UCSD-AML1 (cell line): ENCODE measurements at regions not wholly inside any gene's neighbourhood (a gene's known extent, or its start where the extent isn't known, plus 50 kb on each side); places are given as distances from the start of the nearest gene placed in this dataset.

ENCODE experiments used
- DNase-seq: peaks from one replicate; lab custom pipeline; 2025; ENCODE audit not compliant: unreplicated experiment; lab: John Stamatoyannopoulos, UW

DNA sequence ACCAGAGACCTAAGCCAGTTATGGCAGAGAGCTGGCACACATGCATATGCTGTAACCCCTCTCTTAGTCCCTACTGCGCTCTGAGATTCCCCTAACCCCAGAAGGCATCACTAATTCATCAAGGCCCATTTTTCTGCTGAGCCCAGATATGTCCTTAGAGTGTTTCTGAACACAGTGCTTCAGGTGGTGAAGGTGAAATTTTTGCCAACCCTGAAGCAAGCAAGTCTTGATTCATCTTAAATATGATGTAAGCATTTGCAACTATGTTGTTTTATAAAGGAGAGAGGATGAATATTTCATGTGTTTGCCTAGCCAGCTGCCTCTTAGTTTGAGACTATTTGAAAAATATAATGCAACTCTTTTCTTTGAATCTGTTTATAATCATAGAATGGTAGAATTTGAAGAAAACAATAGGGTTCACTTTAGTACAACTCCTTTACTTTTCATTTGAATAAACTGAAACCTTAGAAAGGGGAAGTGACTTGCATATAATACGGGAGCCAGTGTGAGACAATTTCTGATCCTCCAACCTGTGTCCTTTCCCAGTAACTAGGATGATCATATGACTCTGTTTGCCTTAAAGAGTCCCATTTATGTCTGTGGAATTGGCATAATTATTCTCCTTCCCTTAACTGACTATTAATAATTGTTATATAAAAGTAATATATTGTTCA is 194.3 kb upstream of the MTNR1B start:
- DNase-seq = no peak

GRCh38 chr11:92776676-92777075 is 192.8 kb upstream of the MTNR1B start:
- no peak for DNase-seq

GRCh38 chr11:92779746-92780145 is 189.7 kb upstream of the MTNR1B start:
- DNase-seq = no peak

- no peak for DNase-seq
These were observed 188.3 kb upstream of the MTNR1B start for GRCh38 chr11:92781151-92781550.

GRCh38 chr11:92782806-92783205 is 186.6 kb upstream of the MTNR1B start:
- DNase-seq = no peak

DNA sequence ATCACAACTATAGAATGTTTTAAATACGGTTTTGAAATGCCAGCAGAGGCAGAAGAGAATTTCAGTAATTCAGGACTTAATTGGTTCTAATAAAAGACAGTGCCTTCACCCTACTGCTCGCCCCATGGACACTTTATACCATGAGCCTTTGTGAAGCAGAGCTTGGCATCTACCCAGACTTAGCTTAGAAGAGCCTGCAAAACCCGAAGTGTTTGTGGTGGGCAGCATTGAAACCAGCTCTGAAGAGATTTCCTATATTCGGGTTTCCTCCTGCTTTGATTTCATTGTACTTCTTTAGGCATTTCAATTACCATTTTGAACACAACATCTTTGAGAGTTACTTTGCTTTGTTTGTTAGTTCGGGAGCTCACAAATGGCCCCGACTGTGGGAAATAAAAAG is 185.1 kb upstream of the MTNR1B start:
- no peak for DNase-seq

- no peak for DNase-seq
These were observed 181.8 kb upstream of the MTNR1B start for GRCh38 chr11:92787638-92788037.

DNA sequence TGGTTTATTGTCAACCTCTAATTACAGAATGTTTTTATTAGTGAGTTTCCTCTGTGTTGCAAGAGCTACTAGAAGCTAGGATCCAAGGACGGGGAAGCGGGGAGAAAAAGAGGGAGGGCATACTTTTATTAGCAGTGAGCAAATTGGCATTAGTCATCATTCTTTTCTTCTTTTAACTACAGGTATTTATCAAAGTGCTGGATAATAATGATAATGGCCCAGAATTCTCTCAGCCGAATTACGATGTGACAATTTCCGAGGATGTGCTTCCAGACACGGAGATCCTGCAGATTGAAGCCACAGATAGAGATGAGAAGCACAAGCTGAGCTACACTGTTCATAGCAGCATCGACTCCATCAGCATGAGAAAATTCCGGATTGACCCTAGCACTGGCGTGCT is 179.7 kb upstream of the MTNR1B start:
- no peak for DNase-seq

GRCh38 chr11:92790366-92790765 is 179.1 kb upstream of the MTNR1B start:
- DNase-seq = no peak

DNA sequence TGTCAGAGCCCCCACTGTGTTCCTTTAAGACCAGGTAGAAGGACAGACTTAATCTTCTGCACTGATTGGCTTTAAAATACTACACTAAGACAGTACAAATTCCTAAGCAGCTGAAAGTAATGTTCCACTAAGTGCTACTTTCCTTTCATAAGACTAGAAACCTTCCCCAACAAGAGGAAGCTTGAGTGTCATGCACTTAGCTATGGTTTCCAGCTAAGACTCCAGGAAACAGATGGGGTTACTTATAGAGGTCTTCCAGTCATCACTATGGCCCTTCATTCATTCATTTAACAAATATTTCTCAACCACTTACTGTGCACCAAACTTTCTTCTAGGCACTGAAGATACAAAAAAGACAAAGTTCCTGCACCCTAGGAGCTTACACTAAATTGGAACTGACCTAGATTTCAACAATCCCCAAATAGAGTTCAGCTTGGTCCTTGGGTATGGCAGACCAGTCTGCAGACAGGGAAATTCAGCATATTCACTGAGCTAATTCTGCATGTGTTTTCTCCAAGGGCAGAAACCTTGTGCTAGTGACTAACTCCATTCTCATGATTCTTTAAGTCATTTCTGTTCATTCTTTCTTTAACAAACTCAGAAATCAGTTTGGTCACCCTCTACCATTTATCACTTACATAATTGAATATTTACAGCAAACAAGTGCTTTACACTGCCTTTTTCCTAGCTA is 178.4 kb upstream of the MTNR1B start:
- no peak for DNase-seq

DNA sequence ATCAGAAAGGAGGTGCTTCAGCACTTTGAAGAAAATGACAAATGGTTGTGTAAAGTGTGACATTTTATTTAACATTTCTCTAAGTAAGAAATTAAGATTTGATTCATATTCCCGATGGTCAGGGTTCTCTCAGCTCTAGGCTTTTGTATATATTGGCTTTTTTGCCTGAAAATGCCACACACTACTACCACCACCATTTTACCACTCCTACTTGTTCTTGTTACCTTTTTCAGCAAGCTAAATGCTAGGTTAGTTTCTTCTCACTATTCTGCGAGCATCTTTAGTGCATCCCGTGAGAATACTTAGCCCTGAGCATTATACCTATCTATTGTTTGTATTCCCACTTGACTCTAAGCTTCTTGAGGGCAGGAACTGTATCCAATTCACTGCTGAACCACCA is 177.6 kb upstream of the MTNR1B start:
- no peak for DNase-seq

GRCh38 chr11:92793189-92793588 is 176.3 kb upstream of the MTNR1B start:
- no peak for DNase-seq

GRCh38 chr11:92794783-92795182 is 174.7 kb upstream of the MTNR1B start:
- no peak for DNase-seq

GRCh38 chr11:92796744-92797143 is 172.7 kb upstream of the MTNR1B start:
- no peak for DNase-seq

DNA sequence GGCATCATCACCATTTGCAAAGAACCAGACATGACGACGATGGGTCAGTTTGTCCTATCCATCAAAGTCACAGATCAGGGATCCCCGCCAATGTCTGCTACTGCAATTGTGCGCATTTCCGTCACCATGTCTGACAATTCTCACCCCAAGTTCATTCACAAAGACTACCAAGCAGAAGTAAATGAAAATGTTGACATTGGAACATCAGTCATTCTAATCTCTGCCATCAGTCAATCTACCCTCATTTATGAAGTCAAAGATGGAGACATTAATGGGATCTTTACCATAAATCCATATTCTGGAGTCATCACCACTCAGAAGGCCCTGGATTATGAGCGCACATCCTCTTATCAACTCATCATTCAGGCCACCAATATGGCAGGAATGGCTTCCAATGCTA is 171.6 kb upstream of the MTNR1B start:
- DNase-seq = no peak

- no peak for DNase-seq
These were observed 167.8 kb upstream of the MTNR1B start for GRCh38 chr11:92801685-92802084.

DNA sequence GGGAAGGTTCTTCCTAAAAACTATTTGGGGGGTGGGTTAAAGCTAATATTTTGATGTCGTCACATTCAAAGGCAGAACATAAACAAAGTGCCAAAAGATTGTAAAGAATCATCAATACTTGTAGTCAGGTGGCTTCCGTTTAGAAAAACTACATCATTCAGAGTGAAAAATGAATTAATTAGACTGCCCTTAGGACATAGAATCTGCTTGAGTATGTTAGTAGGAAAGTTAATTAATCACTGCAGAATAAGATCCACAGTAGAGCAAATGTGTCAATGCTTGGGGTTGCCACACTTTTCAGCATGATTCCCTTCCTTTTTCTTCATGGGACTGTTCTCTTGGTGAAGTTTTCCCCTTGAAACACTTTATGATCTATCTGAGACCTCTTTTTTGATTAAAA is 166.8 kb upstream of the MTNR1B start:
- no peak for DNase-seq

DNA sequence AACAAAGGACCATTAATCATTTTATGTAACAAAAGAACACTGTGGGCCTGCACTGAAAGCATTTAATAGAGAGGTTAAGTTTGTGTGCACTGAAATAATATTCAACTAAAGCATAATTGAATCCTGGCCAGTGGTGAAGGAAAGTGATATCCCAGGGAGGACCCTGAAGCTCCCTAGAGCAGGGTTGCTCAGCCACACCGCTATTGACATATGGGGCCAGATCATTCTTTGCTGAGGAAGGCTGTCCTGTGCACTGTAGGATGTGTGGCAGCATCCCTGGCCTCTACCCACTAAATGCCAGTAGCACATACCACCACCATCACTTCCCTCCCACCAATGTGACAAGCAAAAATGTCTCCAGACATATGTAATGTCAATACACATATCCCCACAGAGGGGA is 166.1 kb upstream of the MTNR1B start:
- DNase-seq = no peak

GRCh38 chr11:92804388-92804966 is 165.0 kb upstream of the MTNR1B start:
- no peak for DNase-seq

- DNase-seq = no peak
These were observed 161.4 kb upstream of the MTNR1B start for GRCh38 chr11:92808022-92808421.

- DNase-seq = no peak
These were observed 158.9 kb upstream of the MTNR1B start for GRCh38 chr11:92810423-92811064.

- no peak for DNase-seq
These were observed 158.1 kb upstream of the MTNR1B start for GRCh38 chr11:92811341-92811740.
